GM20000 (cell line): ENCODE measurements at regions not wholly inside any gene's neighbourhood (a gene's known extent, or its start where the extent isn't known, plus 50 kb on each side); places are given as distances from the start of the nearest gene placed in this dataset.

Experiments used
- DNase-seq: peaks from one replicate; pipeline ENCODE4 v3.0.0; 2012; ENCODE audit warnings: low spot score
- TF ChIP-seq, protein P1 (sequence below): IDR thresholded peaks from 2 replicates; pipeline ENCODE4 v1.5.1; 2012; ENCODE audit warnings: mild to moderate bottlenecking, control low read depth; ENCODE audit errors: extremely low read depth, missing control alignments

DNA sequence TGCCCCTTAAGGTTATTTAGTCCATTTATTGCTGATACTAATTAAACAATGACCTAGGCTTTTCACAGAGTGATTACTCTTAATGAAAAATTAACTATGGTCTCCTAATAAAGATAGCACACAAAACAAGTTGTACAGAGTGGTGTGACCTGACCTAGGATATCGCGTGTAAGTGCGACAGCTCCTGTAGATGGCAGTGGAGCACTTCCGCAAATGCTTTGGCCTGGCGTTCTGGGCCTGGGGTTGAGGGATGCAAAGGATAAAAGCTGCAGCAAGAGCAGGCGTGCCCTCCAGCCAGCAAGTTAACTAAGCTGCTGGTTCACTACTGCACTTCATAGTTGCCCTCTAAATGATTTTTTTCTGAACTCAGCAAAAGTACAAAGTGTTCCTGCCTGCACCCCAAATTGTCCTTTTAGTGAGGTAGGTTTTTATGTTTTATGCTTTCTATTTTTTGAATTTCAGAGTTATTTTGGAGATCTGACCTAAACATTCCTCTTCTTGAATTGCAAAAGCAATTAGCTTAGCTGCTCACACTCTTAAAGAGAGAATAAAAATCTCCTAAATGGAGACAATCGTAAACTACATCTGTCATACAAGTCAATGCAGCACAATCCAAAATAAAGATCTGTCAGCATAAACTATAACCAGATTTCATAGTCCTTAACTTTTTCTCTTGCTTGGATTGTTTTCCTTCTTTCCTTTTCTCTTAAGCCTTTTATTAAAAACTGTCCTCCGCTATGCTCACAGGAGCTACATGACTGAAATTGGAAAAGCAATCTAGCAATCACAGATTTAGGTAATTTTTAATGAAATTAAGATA lies 379.6 kb downstream of the LRIG3 start:
- DNase-seq: peak; percentile 12
- TF ChIP-seq, protein P1, sequence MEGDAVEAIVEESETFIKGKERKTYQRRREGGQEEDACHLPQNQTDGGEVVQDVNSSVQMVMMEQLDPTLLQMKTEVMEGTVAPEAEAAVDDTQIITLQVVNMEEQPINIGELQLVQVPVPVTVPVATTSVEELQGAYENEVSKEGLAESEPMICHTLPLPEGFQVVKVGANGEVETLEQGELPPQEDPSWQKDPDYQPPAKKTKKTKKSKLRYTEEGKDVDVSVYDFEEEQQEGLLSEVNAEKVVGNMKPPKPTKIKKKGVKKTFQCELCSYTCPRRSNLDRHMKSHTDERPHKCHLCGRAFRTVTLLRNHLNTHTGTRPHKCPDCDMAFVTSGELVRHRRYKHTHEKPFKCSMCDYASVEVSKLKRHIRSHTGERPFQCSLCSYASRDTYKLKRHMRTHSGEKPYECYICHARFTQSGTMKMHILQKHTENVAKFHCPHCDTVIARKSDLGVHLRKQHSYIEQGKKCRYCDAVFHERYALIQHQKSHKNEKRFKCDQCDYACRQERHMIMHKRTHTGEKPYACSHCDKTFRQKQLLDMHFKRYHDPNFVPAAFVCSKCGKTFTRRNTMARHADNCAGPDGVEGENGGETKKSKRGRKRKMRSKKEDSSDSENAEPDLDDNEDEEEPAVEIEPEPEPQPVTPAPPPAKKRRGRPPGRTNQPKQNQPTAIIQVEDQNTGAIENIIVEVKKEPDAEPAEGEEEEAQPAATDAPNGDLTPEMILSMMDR: peak; percentile 40

DNA sequence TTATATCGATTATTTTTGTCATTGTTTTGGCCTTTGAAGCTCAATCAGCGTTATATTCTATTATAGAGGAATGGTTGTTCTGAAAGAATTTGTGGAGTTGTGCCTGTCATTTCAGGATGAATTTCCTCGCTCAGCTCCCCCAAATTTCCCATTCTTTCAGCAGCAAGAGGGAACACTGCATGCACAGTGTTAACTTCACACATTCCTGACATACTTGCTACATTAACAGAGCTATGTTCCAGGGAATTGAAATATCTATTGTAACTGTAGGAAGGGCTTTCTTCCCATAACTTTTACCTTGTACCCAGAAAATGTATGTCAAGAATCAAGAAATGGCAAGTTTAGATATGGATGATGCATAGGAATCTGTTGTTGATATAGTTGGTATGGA lies 379.0 kb downstream of the LRIG3 start:
- no peak for DNase-seq
- TF ChIP-seq, protein P1: no peak

DNA sequence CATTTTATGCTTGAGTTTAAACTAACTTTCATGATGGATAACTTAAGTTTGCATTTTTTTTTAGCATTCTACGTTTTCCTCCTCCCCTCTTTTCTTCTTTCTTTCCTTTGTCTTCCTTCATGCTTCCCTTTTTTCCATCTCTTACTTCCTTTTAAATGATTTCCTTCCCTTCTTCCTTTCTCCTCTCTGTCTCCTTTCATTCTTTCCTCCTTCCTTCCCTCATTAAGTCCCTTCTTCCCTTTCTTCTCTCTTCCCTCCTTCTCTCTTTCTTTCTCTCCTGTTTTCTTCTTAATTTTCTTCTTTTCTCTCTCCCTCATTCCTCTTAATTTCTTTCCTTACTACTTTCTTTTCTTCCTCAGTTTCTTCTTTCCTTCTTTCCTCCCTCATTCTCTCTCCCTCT lies 376.0 kb downstream of the LRIG3 start:
- TF ChIP-seq, protein P1: no peak
- no peak for DNase-seq

DNA sequence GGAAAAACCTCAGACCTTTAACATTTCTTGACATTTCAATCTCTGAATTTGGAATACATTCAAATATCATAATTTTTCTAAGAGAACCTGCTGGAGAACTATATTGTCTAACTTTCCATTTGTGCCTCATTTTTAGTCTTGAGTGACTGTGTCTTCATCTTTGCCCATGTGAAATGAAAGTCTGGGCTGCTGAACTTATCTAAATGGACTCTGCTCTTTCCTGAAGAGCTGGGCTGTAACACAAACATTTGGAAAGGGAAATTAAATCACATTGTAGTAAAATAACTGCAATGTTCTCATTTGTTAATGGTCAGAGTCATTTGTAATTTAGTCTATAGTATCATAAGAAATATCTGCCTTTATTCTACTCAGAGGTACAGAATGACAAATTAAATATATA lies 373.1 kb downstream of the LRIG3 start:
- no peak for DNase-seq
- TF ChIP-seq, protein P1: no peak

DNA sequence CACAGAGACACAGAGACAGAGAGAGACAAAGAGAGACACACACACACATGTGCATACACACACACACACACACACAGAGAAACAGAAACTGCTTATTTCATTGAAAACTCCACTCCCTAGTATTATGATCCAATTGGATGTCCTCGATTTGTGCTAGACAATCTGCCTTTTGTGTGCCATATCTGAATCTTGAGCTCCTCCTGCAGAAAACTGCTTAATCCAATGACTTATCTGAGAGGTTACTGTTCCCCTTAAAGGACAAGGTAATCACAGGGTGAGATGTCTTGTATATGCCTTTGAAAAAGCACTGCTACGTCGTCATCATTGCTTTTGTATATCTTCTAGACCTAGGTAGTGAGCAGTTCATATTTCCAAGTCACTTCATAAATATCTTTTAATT lies 371.5 kb downstream of the LRIG3 start:
- TF ChIP-seq, protein P1: no peak
- no peak for DNase-seq

DNA sequence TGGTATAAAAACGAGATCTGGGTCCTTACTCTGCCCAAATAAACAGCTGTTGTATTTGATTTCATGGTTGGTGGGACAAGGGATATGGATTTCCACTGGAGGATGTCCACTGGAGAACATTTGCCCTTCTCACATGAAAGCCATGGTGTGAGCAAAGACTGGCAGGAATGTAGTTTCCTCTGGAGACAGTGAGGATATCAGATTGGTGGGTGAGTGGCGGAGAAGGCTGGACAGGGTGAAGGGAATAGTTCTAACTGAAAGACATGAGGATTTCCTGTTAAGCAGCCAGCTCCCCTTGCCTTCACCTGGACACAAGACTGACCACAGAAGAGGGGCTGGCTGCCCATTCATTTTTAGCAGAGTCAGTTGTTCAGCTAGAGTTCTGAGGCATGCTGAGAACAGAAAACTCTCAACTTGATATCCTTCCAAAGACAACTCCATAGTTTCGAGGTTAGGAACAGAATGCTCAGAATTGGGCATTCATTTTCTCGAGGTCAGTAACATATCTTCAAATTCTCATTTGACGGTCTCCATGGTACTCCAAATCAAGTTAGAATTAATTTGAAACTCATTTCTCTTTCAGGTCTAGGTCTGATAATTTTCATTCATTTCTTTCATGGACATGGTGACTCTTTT lies 365.7 kb downstream of the LRIG3 start:
- no peak for DNase-seq

DNA sequence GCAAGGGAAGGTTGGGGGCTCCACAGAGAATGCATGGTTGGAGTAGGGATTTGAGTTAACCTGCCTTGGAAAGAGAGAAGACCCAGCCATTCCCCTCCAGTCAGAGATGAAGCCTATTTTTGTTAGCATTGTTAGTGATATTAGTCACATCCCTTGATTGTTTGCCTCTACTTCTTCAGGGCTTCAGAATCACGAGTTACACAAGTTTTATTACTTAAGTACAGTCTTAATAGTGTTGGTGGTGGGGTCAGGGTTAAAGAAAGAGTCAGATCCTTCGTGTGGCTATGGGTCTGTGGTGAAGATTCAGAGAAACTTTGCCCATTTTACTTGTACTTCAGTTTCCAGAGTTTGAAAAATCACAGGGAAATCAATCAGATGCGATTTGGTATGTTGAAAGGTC lies 363.1 kb downstream of the LRIG3 start:
- TF ChIP-seq, protein P1: no peak
- DNase-seq: no peak

More for the DNA sequence above, 365.7 kb downstream of the LRIG3 start:
- TF ChIP-seq, protein P1: no peak
